ENCODE measurements at regions not wholly inside any gene's neighbourhood (a gene's known extent, or its start where the extent isn't known, plus 50 kb on each side); places are given as distances from the start of the nearest gene placed in this dataset.
"Not testable (repeated sequence)": the region's sequence is repeated elsewhere in the genome, so short reads cannot be mapped to it uniquely, and the experiment has no call there.

GRCh38 chr5:109283086-109283485 lies 126.7 kb downstream of the PJA2 start:
- DNase-seq (ENCODE audit: missing footprints); intact Hi-C loops (cut with DNase I); ATAC-seq: not testable (repeated sequence)

- intact Hi-C loops (cut with DNase I) = no loop called here
- DNase-seq (ENCODE audit: missing footprints) (no peak), ATAC-seq (no peak)
Observed at GRCh38 chr5:109281136-109281690, 128.6 kb downstream of the PJA2 start.

GRCh38 chr5:109278141-109278540 lies 131.6 kb downstream of the PJA2 start:
- intact Hi-C loops (cut with DNase I) = no loop called here
- no peak for DNase-seq (ENCODE audit: missing footprints)
- ATAC-seq = no peak

- ATAC-seq = no peak
Observed at GRCh38 chr5:109275919-109276318, 133.9 kb downstream of the PJA2 start.

GRCh38 chr5:109273594-109273993 lies 136.2 kb downstream of the PJA2 start:
- DNase-seq (ENCODE audit: missing footprints) (no peak), ATAC-seq (no peak)

More at GRCh38 chr5:109275919-109276318, 133.9 kb downstream of the PJA2 start:
- DNase-seq (ENCODE audit: missing footprints) = no peak
- intact Hi-C loops (cut with DNase I) = no loop called here

GRCh38 chr5:109267283-109267682 lies 142.5 kb downstream of the PJA2 start:
- intact Hi-C loops (cut with DNase I) = no loop called here
- DNase-seq (ENCODE audit: missing footprints) (no peak), ATAC-seq (no peak)

More at GRCh38 chr5:109273594-109273993, 136.2 kb downstream of the PJA2 start:
- intact Hi-C loops (cut with DNase I) = no loop called here

GRCh38 chr5:109258755-109259154 lies 151.0 kb downstream of the PJA2 start:
- ATAC-seq (no peak), DNase-seq (ENCODE audit: missing footprints) (no peak)
- intact Hi-C loops (cut with DNase I) = no loop called here

GRCh38 chr5:109256486-109256885 lies 153.3 kb downstream of the PJA2 start:
- ATAC-seq = no peak
- DNase-seq (ENCODE audit: missing footprints) = no peak
- intact Hi-C loops (cut with DNase I) = no loop called here

GRCh38 chr5:109254511-109254910 lies 155.3 kb downstream of the PJA2 start:
- ATAC-seq (no peak), DNase-seq (ENCODE audit: missing footprints) (no peak)
- intact Hi-C loops (cut with DNase I) = no loop called here

GRCh38 chr5:109253262-109253661 lies 156.5 kb downstream of the PJA2 start:
- ATAC-seq (peak; percentile 60), DNase-seq (ENCODE audit: missing footprints) (no peak)
- intact Hi-C loops (cut with DNase I) = no loop called here

GRCh38 chr5:109252731-109253130 lies 157.0 kb downstream of the PJA2 start:
- ATAC-seq (no peak), DNase-seq (ENCODE audit: missing footprints) (no peak)
- intact Hi-C loops (cut with DNase I) = no loop called here

- intact Hi-C loops (cut with DNase I) = no loop called here
- DNase-seq (ENCODE audit: missing footprints) (no peak), ATAC-seq (no peak)
Observed at GRCh38 chr5:109250533-109251329, 159.0 kb downstream of the PJA2 start.

- ATAC-seq = no peak
Observed at GRCh38 chr5:109250080-109250479, 159.7 kb downstream of the PJA2 start.

GRCh38 chr5:109249126-109249525 lies 160.6 kb downstream of the PJA2 start:
- intact Hi-C loops (cut with DNase I) = no loop called here
- ATAC-seq = no peak
- no peak for DNase-seq (ENCODE audit: missing footprints)

More at GRCh38 chr5:109250080-109250479, 159.7 kb downstream of the PJA2 start:
- intact Hi-C loops (cut with DNase I) = no loop called here
- no peak for DNase-seq (ENCODE audit: missing footprints)

- no peak for ATAC-seq
- DNase-seq (ENCODE audit: missing footprints) = no peak
- intact Hi-C loops (cut with DNase I) = no loop called here
Observed at GRCh38 chr5:109247986-109248385, 161.8 kb downstream of the PJA2 start.

- intact Hi-C loops (cut with DNase I) = no loop called here
- DNase-seq (ENCODE audit: missing footprints) (no peak), ATAC-seq (no peak)
Observed at GRCh38 chr5:109246841-109247592, 162.8 kb downstream of the PJA2 start.
